ENCODE measurements at regions not wholly inside any gene's neighbourhood (a gene's known extent, or its start where the extent isn't known, plus 50 kb on each side); places are given as distances from the start of the nearest gene placed in this dataset.

DNA sequence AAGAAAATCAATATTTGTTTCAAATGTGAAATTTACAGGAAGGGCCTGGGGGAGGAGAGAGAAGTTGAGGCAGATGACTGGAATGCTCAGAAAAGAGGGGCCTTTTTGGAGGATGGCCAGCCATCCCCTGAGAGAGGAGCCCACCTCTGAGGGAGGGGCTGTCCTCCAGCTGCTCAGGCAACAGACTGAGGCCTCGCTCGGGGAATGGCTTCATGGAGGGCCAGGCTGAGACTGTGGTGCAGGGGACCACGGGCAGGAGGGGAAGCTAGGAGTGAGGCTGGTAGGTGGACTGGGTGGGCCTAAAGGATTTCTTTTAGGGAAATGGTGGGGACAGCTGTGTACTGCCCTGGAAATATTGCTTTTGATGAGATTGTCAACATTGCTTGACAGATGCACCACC lies 73.5 kb upstream of the CADM1 start:
- no peak for DNase-seq

GRCh38 chr11:115576606-115577380 lies 72.6 kb upstream of the CADM1 start:
- DNase-seq = no peak

GRCh38 chr11:115572551-115572950 lies 68.3 kb upstream of the CADM1 start:
- DNase-seq = no peak

GRCh38 chr11:115566180-115566764 lies 62.1 kb upstream of the CADM1 start:
- no peak for DNase-seq

DNA sequence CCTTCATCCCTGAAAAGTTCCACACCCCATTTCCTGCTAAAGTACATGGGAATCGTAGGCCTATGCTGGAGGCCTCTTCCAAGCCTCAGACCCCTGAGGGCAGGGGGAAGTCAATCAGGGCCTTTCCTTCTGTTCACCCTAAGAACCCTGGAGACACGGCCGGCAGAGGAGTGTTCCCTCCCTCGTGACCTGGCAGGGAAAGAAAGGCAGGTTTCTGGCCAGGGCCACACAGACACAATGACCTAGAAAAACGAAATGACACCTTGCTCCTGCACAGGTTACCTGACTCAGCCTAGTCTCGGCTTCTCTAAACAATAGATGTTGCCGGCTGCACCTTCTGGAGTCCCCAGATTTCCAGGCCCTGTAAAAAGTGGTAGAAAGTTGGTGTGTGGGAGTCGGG lies 60.6 kb upstream of the CADM1 start:
- no peak for DNase-seq

DNA sequence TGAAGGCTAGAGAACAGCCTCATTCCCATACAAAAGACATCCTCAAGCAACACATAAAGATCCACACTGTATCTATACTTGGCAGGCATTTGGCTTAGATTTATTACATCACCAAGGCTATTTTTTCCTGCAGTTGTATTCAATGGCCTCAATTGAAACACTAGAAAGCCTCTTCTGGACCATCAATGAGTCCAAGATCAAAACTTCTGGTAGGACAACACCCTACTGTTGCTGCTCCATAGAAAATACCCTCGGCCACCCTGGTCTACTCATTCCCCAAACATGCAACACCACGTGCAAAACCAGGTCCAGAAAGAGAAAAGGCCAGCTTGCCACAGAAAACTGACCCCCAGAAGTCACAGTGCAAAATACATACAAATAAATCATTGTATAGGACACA lies 56.9 kb upstream of the CADM1 start:
- no peak for DNase-seq

GRCh38 chr11:115558635-115559034 lies 54.4 kb upstream of the CADM1 start:
- DNase-seq = no peak

GRCh38 chr11:115557681-115558080 lies 53.5 kb upstream of the CADM1 start:
- no peak for DNase-seq

GRCh38 chr11:115556984-115557383 lies 52.8 kb upstream of the CADM1 start:
- no peak for DNase-seq

- DNase-seq = no peak
These were observed 51.3 kb upstream of the CADM1 start for GRCh38 chr11:115555336-115556090.

Measured in fibroblast of skin of scalp (primary cell).